HG03280 (cell line): ENCODE measurements at regions not wholly inside any gene's neighbourhood (a gene's known extent, or its start where the extent isn't known, plus 50 kb on each side); places are given as distances from the start of the nearest gene placed in this dataset.

Experiments
- ATAC-seq: cut with Tn5 transposase; IDR thresholded peaks from one replicate; pipeline ENCODE4 v1.9.1; 2021; ENCODE audit warnings: mild to moderate bottlenecking, moderate library complexity; ENCODE audit not compliant: unreplicated experiment

GRCh38 chr2:138171244-138171643 is 207.0 kb downstream of the HNMT start:
- ATAC-seq = no peak

- ATAC-seq = no peak
Measured at GRCh38 chr2:138175066-138175465, 210.8 kb downstream of the HNMT start.

- no peak for ATAC-seq
Measured at GRCh38 chr2:138176862-138177439, 212.7 kb downstream of the HNMT start.

- ATAC-seq = no peak
Measured at GRCh38 chr2:138177693-138178092, 213.4 kb downstream of the HNMT start.

- ATAC-seq = no peak
Measured at GRCh38 chr2:138180692-138181386, 216.6 kb downstream of the HNMT start.

GRCh38 chr2:138182250-138182936 is 218.1 kb downstream of the HNMT start:
- ATAC-seq = no peak

- ATAC-seq = no peak
Measured at GRCh38 chr2:138182937-138183312, 218.7 kb downstream of the HNMT start.

- no peak for ATAC-seq
Measured at GRCh38 chr2:138183705-138184104, 219.4 kb downstream of the HNMT start.

- ATAC-seq = no peak
Measured at GRCh38 chr2:138184428-138184827, 220.2 kb downstream of the HNMT start.

- ATAC-seq = no peak
Measured at GRCh38 chr2:138185827-138186226, 221.6 kb downstream of the HNMT start.

- ATAC-seq = no peak
Measured at GRCh38 chr2:138187221-138187620, 222.9 kb downstream of the HNMT start.

- no peak for ATAC-seq
Measured at GRCh38 chr2:138190999-138191398, 226.7 kb downstream of the HNMT start.

- no peak for ATAC-seq
Measured at GRCh38 chr2:138193416-138194213, 229.3 kb downstream of the HNMT start.

GRCh38 chr2:138201286-138201685 is 237.0 kb downstream of the HNMT start:
- no peak for ATAC-seq

GRCh38 chr2:138202762-138203161 is 238.5 kb downstream of the HNMT start:
- no peak for ATAC-seq

GRCh38 chr2:138205281-138205680 is 241.0 kb downstream of the HNMT start:
- ATAC-seq = no peak

- no peak for ATAC-seq
Measured at GRCh38 chr2:138207074-138207930, 243.0 kb downstream of the HNMT start.

GRCh38 chr2:138209009-138209408 is 244.7 kb downstream of the HNMT start:
- ATAC-seq = no peak

- ATAC-seq = no peak
Measured at GRCh38 chr2:138210487-138210886, 246.2 kb downstream of the HNMT start.

- no peak for ATAC-seq
Measured at GRCh38 chr2:138212434-138212833, 248.2 kb downstream of the HNMT start.

GRCh38 chr2:138213084-138213483 is 248.8 kb downstream of the HNMT start:
- no peak for ATAC-seq
